Testis (tissue), 2 donors: ENCODE measurements at regions not wholly inside any gene's neighbourhood (a gene's known extent, or its start where the extent isn't known, plus 50 kb on each side); places are given as distances from the start of the nearest gene placed in this dataset.

Experiments
- CTCF ChIP-seq, 3 experiments: fragments of 450-650 bp in 2 of 3; fragments of 200-600 bp in 1 of 3; sonication (generic) in 1 of 3; IDR thresholded peaks; one replicate each; pipeline ENCODE4 v1.5.1; 2016 to 2019; ENCODE audit warnings: antibody characterized with exemption in 3 of 3, mild to moderate bottlenecking in 2 of 3, moderate library complexity in 1 of 3
- POLR2A ChIP-seq: fragments of 450-650 bp; IDR thresholded peaks from one replicate; pipeline ENCODE4 v1.6.1; 2017; ENCODE audit warnings: antibody characterized with exemption, mild to moderate bottlenecking, moderate library complexity

- no peak for TF ChIP-seq CTCF (IDR thresholded peaks at IDR 0.05)
- no peak for TF ChIP-seq POLR2A
Observed at GRCh38 chrX:39930786-39931528, 166.8 kb downstream of the BCOR start.
